SK-N-MC (cell line): ENCODE measurements at regions not wholly inside any gene's neighbourhood (a gene's known extent, or its start where the extent isn't known, plus 50 kb on each side); places are given as distances from the start of the nearest gene placed in this dataset.

Experiments used
- DNase-seq: peaks from one replicate; pipeline ENCODE4 v3.0.0-alpha.2; 2011; ENCODE audit warnings: low read depth, low spot score
- H3K27ac ChIP-seq: fragments of 200-600 bp; sonication (generic); 2 replicates; pipeline ENCODE4 v1.5.1; 2016; ENCODE audit warnings: mixed run types
- H3K36me3 ChIP-seq: fragments of 200-600 bp; sonication (generic); 2 replicates; pipeline ENCODE4 v1.6.1; 2017; ENCODE audit warnings: antibody characterized with exemption, low read length, mixed read lengths; ENCODE audit not compliant: insufficient read depth
- H3K4me3 ChIP-seq: fragments of 200-600 bp; sonication (generic); 2 replicates; pipeline ENCODE4 v1.5.1; 2016
- H3K9ac ChIP-seq: fragments of 200-600 bp; sonication (generic); 2 replicates; pipeline ENCODE4 v1.8.0; 2017; ENCODE audit warnings: mixed run types, mixed read lengths; ENCODE audit not compliant: insufficient read length
- H3K9me3 ChIP-seq: fragments of 200-600 bp; sonication (generic); 2 replicates; pipeline ENCODE4 v1.6.1; 2017; ENCODE audit warnings: low read depth, mild to moderate bottlenecking, antibody characterized with exemption, low read length, moderate library complexity, mixed read lengths
- EZH2 ChIP-seq: fragments of 200-600 bp; sonication (generic); IDR thresholded peaks from one replicate; pipeline ENCODE4 v1.6.1; 2017; ENCODE audit warnings: antibody characterized with exemption
- FOXP2 ChIP-seq: optimal IDR thresholded peaks from 2 replicates; pipeline ENCODE3; 2011; ENCODE audit warnings: mild to moderate bottlenecking, moderate library complexity; ENCODE audit not compliant: insufficient read depth; ENCODE audit errors: extremely low read length, control extremely low read depth
- POLR2AphosphoS5 ChIP-seq: IDR thresholded peaks from 2 replicates; pipeline ENCODE4 v1.6.1; 2012; ENCODE audit warnings: mild to moderate bottlenecking, low read depth, low read length, borderline replicate concordance

DNA sequence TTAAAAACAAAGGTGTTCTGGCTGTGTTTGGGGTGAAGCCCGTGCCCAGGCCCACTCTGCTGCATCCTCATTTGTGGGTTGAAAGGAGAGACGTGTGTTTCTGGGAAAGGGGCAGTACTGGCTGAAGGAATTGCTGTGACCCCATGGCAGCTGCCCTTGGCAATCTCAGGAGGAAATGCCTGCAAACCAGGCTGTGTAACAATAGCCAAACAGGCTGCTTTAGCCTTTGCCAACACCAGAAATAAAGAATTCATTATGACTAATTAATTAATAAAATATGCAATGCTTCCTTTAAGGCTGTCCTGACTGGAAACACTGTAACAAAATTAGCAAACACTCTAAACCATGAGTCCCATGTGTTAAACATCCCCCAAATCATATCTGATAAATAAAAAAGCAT is 53.0 kb upstream of the KRR1 start:
- no peak for DNase-seq
- H3K9ac ChIP-seq = no peak overlapping the region
- H3K36me3 ChIP-seq = no peaks in the 10 kb centered on the region
- TF ChIP-seq POLR2AphosphoS5 (no peak), EZH2 (no peak), FOXP2 (no peak)
- H3K27ac ChIP-seq = no peak overlapping the region
- H3K4me3 ChIP-seq = no peak overlapping the region
- H3K9me3 ChIP-seq = no peaks in the 10 kb centered on the region

DNA sequence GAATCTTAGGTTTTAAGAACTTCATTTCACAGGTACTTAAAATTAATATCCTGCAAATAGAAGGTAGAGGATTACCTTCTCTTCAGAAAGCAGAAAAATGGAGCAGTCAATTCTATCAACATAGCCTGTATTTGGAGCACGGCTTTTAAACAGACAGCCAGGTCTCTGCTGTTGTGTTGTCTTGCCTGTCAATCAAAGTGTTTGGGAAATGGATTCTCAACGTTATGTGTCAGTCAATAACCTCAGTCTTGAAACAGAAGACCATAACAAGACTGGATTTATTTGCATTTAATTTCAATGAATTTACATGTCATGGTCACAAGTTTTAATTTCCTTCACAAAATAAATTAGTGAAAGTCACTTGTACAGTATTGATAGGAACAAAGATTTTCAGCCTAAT is 51.9 kb upstream of the KRR1 start:
- no peak overlapping the region for H3K4me3 ChIP-seq
- no peak overlapping the region for H3K9ac ChIP-seq
- TF ChIP-seq EZH2 (no peak), POLR2AphosphoS5 (no peak), FOXP2 (no peak)
- no peak for DNase-seq
- no peaks in the 10 kb centered on the region for H3K9me3 ChIP-seq
- no peaks in the 10 kb centered on the region for H3K36me3 ChIP-seq
- no peak overlapping the region for H3K27ac ChIP-seq

DNA sequence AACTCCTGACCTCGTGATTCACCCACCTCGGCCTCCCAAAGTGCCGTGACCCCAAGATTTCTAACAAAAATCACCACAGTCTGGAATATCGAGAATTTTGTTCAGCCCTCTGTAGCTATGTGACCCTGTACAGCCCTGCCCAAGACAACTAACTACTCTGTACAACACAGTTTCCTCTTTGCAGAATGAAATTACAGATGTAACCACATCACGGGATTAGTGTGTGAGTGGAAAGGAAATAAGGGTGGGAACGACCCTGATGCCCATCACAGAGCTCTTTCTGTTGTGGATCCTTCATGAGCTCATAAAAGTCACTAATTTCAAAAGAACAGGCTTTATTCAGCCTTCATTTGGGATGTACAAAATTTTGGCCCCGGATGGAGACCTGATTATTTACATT is 50.5 kb upstream of the KRR1 start:
- TF ChIP-seq POLR2AphosphoS5 = no peak
- TF ChIP-seq EZH2 = no peak
- no peak for TF ChIP-seq FOXP2

More for the DNA sequence above, 50.5 kb upstream of the KRR1 start:
- no peak overlapping the region for H3K27ac ChIP-seq
- H3K4me3 ChIP-seq = no peak overlapping the region
- H3K36me3 ChIP-seq = no peaks in the 10 kb centered on the region
- H3K9ac ChIP-seq = no peak overlapping the region
- no peak for DNase-seq
- H3K9me3 ChIP-seq = no peaks in the 10 kb centered on the region
